C4-2B (cell line): ENCODE measurements at regions not wholly inside any gene's neighbourhood (a gene's known extent, or its start where the extent isn't known, plus 50 kb on each side); places are given as distances from the start of the nearest gene placed in this dataset.
"Not testable (repeated sequence)": the region's sequence is repeated elsewhere in the genome, so short reads cannot be mapped to it uniquely, and the experiment has no call there.

ENCODE experiments used
- H3K27ac ChIP-seq: fragments of 450-650 bp; 2 replicates; pipeline ENCODE4 v1.5.1; 2017
- CTCF ChIP-seq: fragments of 450-650 bp; conservative IDR thresholded peaks from 2 replicates; pipeline ENCODE4 v1.5.1; 2017; ENCODE audit warnings: mild to moderate bottlenecking
- ZFX ChIP-seq: fragments of 450-650 bp; IDR thresholded peaks from 2 replicates; pipeline ENCODE4 v1.6.1; 2017

- H3K27ac ChIP-seq: no peak overlapping the region
- no peak for TF ChIP-seq CTCF
- no peak for TF ChIP-seq ZFX
These were observed 84.0 kb upstream of the ZNF217 start for GRCh38 chr20:53677447-53678314.

DNA sequence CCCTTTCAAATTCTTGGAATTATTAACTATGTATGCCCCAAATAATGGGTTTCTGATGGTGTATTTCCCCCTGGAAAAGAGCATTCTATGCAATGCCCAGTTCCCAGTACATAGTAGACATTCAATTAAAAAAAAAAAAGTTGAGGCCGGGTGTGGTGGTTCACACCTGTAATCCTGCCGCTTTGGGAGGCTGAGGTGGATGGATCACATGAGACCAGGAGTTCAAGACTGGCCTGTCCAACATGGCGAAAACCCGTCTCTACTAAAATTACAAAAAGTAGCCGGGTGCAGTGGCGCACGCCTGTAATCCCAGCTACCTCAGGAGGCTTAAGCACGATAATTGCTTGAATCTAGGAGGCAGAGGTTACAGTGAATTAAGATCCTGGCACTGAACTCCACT is 83.3 kb upstream of the ZNF217 start:
- H3K27ac ChIP-seq: no peak overlapping the region
- TF ChIP-seq CTCF: no peak
- no peak for TF ChIP-seq ZFX

DNA sequence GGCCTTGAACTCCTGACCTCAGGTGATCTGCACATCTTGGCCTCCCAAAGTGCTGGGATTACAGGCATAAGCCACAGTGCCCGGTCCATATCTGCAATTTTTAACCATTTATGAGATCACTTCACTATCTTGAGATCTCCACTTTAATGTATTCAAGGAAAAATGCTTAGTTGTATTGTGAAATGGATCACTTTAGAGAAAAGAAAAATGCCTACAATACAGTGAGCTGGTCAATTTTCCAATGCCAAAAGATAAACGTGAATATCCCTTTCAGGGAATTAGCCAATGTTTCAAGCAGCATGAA is 82.8 kb upstream of the ZNF217 start:
- H3K27ac ChIP-seq: no peak overlapping the region
- TF ChIP-seq CTCF (no peak), ZFX (no peak)

DNA sequence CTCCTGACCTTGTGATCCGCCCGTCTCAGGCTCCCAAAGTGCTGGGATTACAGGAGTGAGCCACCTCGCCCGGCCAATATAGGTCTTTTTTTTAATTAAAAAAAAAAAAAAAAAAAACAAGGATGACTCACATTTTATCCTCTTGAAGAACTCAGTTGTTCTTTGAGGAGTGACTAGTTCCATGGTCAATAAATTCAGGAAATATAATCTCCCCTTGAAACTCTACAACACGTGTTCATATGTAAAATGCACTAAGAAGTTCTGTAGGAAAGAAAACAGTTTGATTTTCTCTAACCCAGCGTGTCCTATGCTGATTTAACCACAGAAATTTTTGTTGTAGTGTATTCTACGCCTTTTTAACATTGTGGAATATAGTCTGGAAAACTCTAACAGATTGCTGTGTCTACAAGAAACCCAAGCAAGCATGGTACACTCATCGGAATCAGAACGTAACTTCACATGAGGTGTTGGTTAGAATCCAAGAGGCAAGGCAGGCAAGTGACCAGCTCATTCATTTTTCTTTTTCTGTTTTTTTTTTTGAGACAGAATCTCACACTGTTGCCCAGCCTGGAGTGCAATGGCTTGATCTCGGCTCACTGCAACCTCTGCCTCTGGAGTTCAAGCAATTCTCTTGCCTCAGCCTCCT is 79.0 kb upstream of the ZNF217 start:
- TF ChIP-seq CTCF (no peak), ZFX (no peak)
- no peak overlapping the region for H3K27ac ChIP-seq

- H3K27ac ChIP-seq: no peak overlapping the region
- TF ChIP-seq CTCF (no peak), ZFX (no peak)
These were observed 77.7 kb upstream of the ZNF217 start for GRCh38 chr20:53671370-53671769.

DNA sequence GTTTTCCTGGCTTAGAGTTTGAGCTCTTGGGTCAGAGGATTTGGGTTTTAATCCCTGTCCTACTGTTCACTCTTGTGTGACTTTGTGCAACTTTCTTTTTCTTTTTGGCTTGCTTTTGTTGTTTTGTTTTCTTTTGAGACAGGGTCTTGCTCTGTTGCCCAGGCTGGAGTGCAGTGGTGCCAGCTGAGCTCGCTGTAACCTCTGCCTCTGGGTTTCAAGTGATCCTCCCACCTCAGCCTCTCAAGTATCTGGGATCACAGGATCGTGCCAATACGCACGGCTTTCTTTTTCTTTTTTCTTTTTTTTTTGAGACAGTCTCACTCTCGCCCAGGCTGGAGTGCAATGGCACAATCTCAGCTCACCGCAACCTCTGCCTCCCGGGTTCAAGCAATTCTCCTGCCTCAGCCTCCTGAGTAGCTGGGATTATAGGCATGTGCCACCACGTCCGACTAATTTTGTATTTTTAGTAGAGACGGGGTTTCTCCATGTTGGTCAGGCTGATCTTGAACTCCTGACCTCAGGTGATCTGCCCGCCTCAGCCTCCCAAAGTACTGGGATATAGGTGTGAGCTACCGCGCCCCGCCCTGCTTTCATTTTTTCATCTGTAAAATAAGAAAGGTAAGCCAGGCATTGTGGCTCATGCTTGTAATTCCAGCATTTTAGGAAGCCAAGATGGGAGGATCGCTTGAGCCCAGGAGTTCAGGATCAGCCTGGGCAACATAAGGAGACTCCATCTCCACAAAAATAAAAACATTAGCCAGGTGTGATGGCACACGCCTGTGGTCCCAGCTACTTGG is 76.1 kb upstream of the ZNF217 start:
- not testable (repeated sequence) for H3K27ac ChIP-seq

GRCh38 chr20:53668992-53669391 is 75.4 kb upstream of the ZNF217 start:
- H3K27ac ChIP-seq: no peak overlapping the region
- TF ChIP-seq CTCF (no peak), ZFX (no peak)
